ENCODE measurements at regions not wholly inside any gene's neighbourhood (a gene's known extent, or its start where the extent isn't known, plus 50 kb on each side); places are given as distances from the start of the nearest gene placed in this dataset.

DNA sequence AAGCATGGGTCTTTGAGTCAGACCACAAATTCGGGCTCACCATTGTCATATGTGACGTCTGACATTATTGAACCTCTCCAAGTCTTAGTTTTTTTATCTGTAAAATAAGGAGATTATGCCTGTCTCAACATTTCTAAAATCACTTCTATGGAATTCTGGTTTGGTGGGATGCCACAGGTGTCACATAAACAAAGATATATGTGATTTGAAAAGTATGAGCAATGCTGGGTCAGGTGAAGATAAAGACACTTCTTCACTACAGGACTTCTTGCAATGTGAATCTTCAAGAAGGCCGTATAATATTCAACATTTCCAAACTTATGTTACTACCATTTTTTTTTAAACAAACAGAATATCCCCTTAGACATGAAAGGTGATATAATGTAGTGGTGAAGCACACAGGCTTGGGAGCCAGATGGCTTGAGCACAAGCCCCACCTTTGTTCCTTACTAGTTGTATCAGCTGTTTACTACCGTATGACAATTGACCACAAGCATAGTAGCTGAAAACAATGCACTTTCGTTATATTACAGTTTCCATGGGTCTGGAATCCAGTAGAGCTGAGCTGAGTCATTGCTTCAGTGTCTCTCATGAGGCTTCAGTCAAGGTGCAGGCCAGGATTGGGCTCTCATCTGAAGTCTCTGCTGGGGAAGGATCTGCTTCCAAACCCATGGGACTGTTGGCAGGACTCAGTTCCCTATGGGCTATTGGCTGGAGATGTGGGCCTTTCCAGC lies 87.7 kb downstream of the UTP18 start:
- TF ChIP-seq, protein P1, sequence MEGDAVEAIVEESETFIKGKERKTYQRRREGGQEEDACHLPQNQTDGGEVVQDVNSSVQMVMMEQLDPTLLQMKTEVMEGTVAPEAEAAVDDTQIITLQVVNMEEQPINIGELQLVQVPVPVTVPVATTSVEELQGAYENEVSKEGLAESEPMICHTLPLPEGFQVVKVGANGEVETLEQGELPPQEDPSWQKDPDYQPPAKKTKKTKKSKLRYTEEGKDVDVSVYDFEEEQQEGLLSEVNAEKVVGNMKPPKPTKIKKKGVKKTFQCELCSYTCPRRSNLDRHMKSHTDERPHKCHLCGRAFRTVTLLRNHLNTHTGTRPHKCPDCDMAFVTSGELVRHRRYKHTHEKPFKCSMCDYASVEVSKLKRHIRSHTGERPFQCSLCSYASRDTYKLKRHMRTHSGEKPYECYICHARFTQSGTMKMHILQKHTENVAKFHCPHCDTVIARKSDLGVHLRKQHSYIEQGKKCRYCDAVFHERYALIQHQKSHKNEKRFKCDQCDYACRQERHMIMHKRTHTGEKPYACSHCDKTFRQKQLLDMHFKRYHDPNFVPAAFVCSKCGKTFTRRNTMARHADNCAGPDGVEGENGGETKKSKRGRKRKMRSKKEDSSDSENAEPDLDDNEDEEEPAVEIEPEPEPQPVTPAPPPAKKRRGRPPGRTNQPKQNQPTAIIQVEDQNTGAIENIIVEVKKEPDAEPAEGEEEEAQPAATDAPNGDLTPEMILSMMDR (IDR thresholded peaks at IDR 0.05; ENCODE audit: control insufficient read depth, extremely low read depth, insufficient read depth) = no peak
- DNase-seq (ENCODE audit: low read depth) = no peak

GRCh38 chr17:51351080-51351479 lies 90.7 kb downstream of the UTP18 start:
- TF ChIP-seq, protein P1 (IDR thresholded peaks at IDR 0.05; ENCODE audit: control insufficient read depth, extremely low read depth, insufficient read depth) = no peak
- no peak for DNase-seq (ENCODE audit: low read depth)
- no peak overlapping the region for H3K4me3 ChIP-seq (ENCODE audit: low read depth, low read length)

More for the DNA sequence above, 87.7 kb downstream of the UTP18 start:
- H3K4me3 ChIP-seq (ENCODE audit: low read depth, low read length) = no peak overlapping the region

DNA sequence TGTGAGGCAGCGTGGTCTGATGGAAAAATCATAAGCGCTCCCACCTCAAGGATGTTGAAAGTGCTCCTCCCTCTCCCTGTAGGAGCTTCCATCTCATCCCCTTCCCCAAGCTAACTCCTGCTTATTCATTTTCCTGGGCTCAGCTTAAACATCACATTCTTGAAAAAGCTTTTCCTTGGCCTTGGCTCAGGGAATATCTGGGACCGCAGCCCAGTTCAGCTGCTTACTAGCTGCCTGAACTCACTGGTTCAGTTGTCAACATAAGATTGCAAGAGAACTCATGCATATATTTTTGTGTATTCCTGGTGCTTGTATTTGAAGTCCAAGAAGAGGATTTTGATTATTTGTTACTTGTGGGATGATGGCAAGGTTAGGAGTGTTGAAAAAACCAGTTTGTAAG lies 91.5 kb downstream of the UTP18 start:
- DNase-seq (ENCODE audit: low read depth) = peak; percentile 37
- H3K4me3 ChIP-seq (ENCODE audit: low read depth, low read length) = no peak overlapping the region
- TF ChIP-seq, protein P1 (IDR thresholded peaks at IDR 0.05; ENCODE audit: control insufficient read depth, extremely low read depth, insufficient read depth) = no peak

DNA sequence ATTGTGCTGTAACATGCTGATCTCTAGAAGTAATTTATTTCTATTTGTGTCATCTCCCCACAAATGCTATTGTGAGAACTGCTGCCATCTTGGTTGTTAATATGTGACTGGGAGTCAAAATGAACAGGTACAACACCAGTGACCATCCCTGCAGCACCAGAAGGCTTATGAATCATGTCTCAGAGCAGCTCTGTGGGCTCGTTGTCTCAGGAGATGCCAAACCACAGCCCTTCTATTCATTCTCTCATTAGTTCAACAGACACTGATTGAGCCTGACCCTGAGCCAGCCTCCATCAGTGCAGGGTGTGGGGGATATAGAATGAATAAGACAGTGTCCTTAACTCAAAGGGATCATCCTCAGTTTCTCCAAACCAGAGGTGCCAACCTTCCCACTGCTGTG lies 92.5 kb downstream of the UTP18 start:
- TF ChIP-seq, protein P1 (IDR thresholded peaks at IDR 0.05; ENCODE audit: control insufficient read depth, extremely low read depth, insufficient read depth) = no peak
- DNase-seq (ENCODE audit: low read depth) = no peak
- no peak overlapping the region for H3K4me3 ChIP-seq (ENCODE audit: low read depth, low read length)

GRCh38 chr17:51353296-51353695 lies 93.0 kb downstream of the UTP18 start:
- no peak overlapping the region for H3K4me3 ChIP-seq (ENCODE audit: low read depth, low read length)
- no peak for DNase-seq (ENCODE audit: low read depth)
- TF ChIP-seq, protein P1 (IDR thresholded peaks at IDR 0.05; ENCODE audit: control insufficient read depth, extremely low read depth, insufficient read depth) = no peak

GRCh38 chr17:51354936-51355335 lies 94.6 kb downstream of the UTP18 start:
- TF ChIP-seq, protein P1 (IDR thresholded peaks at IDR 0.05; ENCODE audit: control insufficient read depth, extremely low read depth, insufficient read depth) = no peak
- H3K4me3 ChIP-seq (ENCODE audit: low read depth, low read length) = no peak overlapping the region
- DNase-seq (ENCODE audit: low read depth) = no peak
